DOHH2 (cell line): ENCODE measurements at regions not wholly inside any gene's neighbourhood (a gene's known extent, or its start where the extent isn't known, plus 50 kb on each side); places are given as distances from the start of the nearest gene placed in this dataset.

Experiments used
- CTCF ChIP-seq: fragments of 200-600 bp; sonication (generic); IDR thresholded peaks from one replicate; pipeline ENCODE4 v1.5.1; 2014; ENCODE audit warnings: antibody characterized with exemption, mild to moderate bottlenecking, low read depth, low read length; ENCODE audit not compliant: poor library complexity, severe bottlenecking
- EZH2phosphoT487 ChIP-seq: fragments of 200-600 bp; sonication (generic); IDR thresholded peaks from 2 replicates; pipeline ENCODE4 v1.6.1; 2017; ENCODE audit warnings: borderline replicate concordance, mild to moderate bottlenecking, antibody characterized with exemption, low read length, moderate library complexity, mixed read lengths

GRCh38 chr4:164648849-164649212 lies 105.1 kb upstream of the SMIM31 start:
- TF ChIP-seq CTCF (no peak), EZH2phosphoT487 (no peak)
